ENCODE measurements at regions not wholly inside any gene's neighbourhood (a gene's known extent, or its start where the extent isn't known, plus 50 kb on each side); places are given as distances from the start of the nearest gene placed in this dataset.

- no peak for TF ChIP-seq ZNF518A (tag by site-specific recombination; conservative IDR thresholded peaks at IDR 0.05; ENCODE audit: low read depth)
- no peak for TF ChIP-seq CTCF (tag by site-specific recombination; IDR thresholded peaks at IDR 0.05)
- TF ChIP-seq ZNF274 (IDR thresholded peaks at IDR 0.05; ENCODE audit: low read length) = no peak
- no peak for TF ChIP-seq ZNF274 (tag by site-specific recombination; IDR thresholded peaks at IDR 0.05; ENCODE audit: borderline replicate concordance)
- no peak for TF ChIP-seq YY1 (tag by site-specific recombination; IDR thresholded peaks at IDR 0.05)
- TF ChIP-seq SCRT2 (tag by site-specific recombination; IDR thresholded peaks at IDR 0.05) = no peak
- TF ChIP-seq IKZF3 (tag by site-specific recombination; IDR thresholded peaks at IDR 0.05) = no peak
- TF ChIP-seq HOXD13 (CRISPR knock-in tag; IDR thresholded peaks at IDR 0.05; ENCODE audit: borderline replicate concordance) = no peak
- no peak for TF ChIP-seq ZNF302 (tag by site-specific recombination; IDR thresholded peaks at IDR 0.05; ENCODE audit: low read depth)
- peak; percentile 43; the same call in 1 of the 2 replicates for TF ChIP-seq KLF1 (tag by site-specific recombination; IDR thresholded peaks at IDR 0.05)
- no peak for TF ChIP-seq ZNF513 (tag by site-specific recombination; IDR thresholded peaks at IDR 0.05)
- TF ChIP-seq ZBTB21 (tag by site-specific recombination; IDR thresholded peaks at IDR 0.05) = no peak
- no peak for TF ChIP-seq ZBTB1 (tag by site-specific recombination; IDR thresholded peaks at IDR 0.05)
- no peak for TF ChIP-seq ZNF555 (tag by site-specific recombination; conservative IDR thresholded peaks at IDR 0.05)
- TF ChIP-seq ZNF473 (tag by site-specific recombination; IDR thresholded peaks at IDR 0.05) = no peak
Observed at GRCh38 chr17:37828651-37829124, 83.8 kb upstream of the HNF1B start.
